Urinary bladder (tissue), 3 donors: ENCODE measurements at regions not wholly inside any gene's neighbourhood (a gene's known extent, or its start where the extent isn't known, plus 50 kb on each side); places are given as distances from the start of the nearest gene placed in this dataset.
"Not testable (repeated sequence)": the region's sequence is repeated elsewhere in the genome, so short reads cannot be mapped to it uniquely, and the experiment has no call there.

Experiments
- DNase-seq: peaks from one replicate; pipeline ENCODE4 v3.0.0-alpha.2; 2015; ENCODE audit errors: extremely low spot score
- H3K27ac ChIP-seq: one replicate; pipeline ENCODE4 v1.5.1; 2013; ENCODE audit warnings: low read depth, mild to moderate bottlenecking, moderate library complexity
- H3K36me3 ChIP-seq: one replicate; pipeline ENCODE4 v1.6.1; 2013; ENCODE audit warnings: mild to moderate bottlenecking, moderate library complexity; ENCODE audit not compliant: insufficient read depth
- H3K4me1 ChIP-seq: one replicate; pipeline ENCODE4 v1.6.1; 2013; ENCODE audit warnings: mild to moderate bottlenecking, moderate library complexity; ENCODE audit not compliant: insufficient read depth
- H3K4me3 ChIP-seq: one replicate; pipeline ENCODE4 v1.5.1; 2013; ENCODE audit warnings: low read depth, low read length
- WGBS: extraction: QIAGEN DNeasy Blood & Tissue Kit; methylation state at CpG from one replicate; pipeline ENCODE4 v1.1.7; 2013; 5-methylcytosine and 5-hydroxymethylcytosine counted together
- donor health status: healthy with polysubstance abuse.
- donor health status: healthy.

DNA sequence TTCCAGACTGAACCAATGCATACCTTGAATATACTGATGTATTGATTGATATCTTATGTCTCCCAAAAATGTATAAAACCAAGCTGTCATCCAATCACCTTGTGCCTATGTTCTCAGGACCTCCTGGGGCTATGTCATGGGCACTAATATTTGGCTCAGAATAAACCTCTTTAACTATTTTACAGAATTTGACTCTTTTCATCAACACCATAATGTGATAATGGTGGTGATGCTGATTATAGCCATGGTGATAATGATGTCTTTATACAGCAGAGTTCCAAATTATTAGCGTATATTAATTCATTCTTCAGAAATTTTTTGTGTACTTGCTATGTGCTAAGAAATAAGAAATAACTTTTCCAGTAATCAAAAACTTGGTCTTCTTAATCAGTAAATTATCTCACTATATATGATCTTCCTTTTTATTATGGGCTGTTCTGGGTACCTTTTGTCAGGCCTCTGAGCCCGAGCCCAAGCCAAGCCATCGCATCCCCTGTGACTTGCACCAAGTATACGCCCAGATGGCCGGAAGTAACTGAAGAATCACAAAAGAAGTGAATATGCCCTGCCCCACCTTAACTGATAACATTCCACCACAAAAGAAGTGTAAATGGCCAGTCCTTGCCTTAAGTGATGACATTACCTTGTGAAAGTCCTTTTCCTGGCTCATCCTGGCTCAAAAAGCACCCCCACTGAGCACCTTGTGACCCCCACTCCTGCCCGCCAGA, 496.2 kb upstream of the MMS22L start:
- H3K4me1 ChIP-seq, H3K27ac ChIP-seq, DNase-seq, H3K4me3 ChIP-seq, H3K36me3 ChIP-seq: not testable (repeated sequence)
- WGBS: 79% methylated on average over 5 of the region's 6 CpGs

- WGBS: 90% methylated on average over 20 of the region's 20 CpGs
- no peak for DNase-seq
- H3K4me1 ChIP-seq: no peaks in the 10 kb centered on the region
- H3K4me3 ChIP-seq: no peak overlapping the region
- no peaks in the 10 kb centered on the region for H3K36me3 ChIP-seq
- no peak overlapping the region for H3K27ac ChIP-seq
Observed at GRCh38 chr6:97790926-97791590, 508.0 kb upstream of the MMS22L start.

DNA sequence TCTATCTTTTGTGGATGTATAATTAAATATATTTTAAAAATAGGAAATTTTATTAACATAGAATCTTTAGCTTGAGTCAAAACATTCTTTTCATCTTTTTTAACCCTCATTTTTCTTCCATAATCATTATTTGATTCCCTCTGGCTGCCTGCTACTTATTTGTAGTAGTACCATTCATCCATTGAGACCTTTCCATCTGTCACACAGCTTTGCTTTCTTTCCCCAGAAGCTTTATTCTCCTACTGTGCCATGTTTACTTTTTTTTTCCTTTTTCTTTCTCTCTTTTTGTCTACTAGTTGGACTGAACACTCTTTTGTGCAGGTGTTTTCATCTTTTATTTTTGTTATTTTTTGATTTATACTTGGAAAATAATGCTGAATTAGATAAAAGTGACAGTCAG, 522.6 kb upstream of the MMS22L start:
- Histone ChIP-seq H3K4me3 (no peak overlapping the region), H3K4me1 (no peaks in the 10 kb centered on the region), H3K36me3 (no peaks in the 10 kb centered on the region), H3K27ac (no peak overlapping the region)
- DNase-seq: no peak

GRCh38 chr6:97812940-97813339, 529.9 kb upstream of the MMS22L start:
- H3K4me1 ChIP-seq: no peaks in the 10 kb centered on the region
- DNase-seq: no peak
- no peak overlapping the region for H3K27ac ChIP-seq
- H3K36me3 ChIP-seq: no peaks in the 10 kb centered on the region
- no peak overlapping the region for H3K4me3 ChIP-seq

GRCh38 chr6:97813889-97814567, 531.0 kb upstream of the MMS22L start:
- Histone ChIP-seq H3K36me3 (no peaks in the 10 kb centered on the region), H3K4me3 (no peak overlapping the region), H3K4me1 (no peaks in the 10 kb centered on the region), H3K27ac (no peak overlapping the region)
- 85% methylated on average over 4 of the region's 4 CpGs for whole genome bisulfite sequencing
- DNase-seq: no peak

DNA sequence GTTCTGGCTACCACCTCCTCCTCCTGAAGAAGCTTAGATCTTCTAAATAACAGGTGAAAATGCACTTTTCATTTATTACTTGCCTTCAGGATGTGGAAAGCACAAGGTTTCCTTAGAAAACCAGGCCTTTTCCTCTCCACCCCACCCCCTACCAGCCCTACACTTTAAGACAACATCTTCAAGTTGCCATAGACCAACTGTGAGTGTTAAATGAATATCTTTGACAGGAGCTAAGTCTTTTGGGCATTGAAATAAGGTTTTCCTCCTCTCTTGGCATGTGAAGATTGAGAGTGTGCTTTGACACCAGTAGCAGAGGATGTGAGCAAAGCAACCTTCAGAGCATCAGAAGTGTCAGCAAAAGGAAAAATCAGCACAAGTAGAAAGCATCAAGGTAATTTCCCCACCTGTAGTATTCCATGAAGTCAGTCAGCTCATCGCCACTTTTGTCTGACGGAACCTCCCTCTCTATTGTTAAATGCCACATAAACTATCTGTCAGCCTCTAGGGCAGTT, 532.3 kb upstream of the MMS22L start:
- no peaks in the 10 kb centered on the region for H3K4me1 ChIP-seq
- DNase-seq: no peak
- no peak overlapping the region for H3K27ac ChIP-seq
- H3K4me3 ChIP-seq: no peak overlapping the region
- no peaks in the 10 kb centered on the region for H3K36me3 ChIP-seq
- 68% methylated on average over 2 of the region's 2 CpGs for WGBS

- 59% methylated on average over 2 of the region's 2 CpGs for WGBS
- DNase-seq: no peak
Observed at GRCh38 chr6:97816526-97816925, 533.5 kb upstream of the MMS22L start.

DNA sequence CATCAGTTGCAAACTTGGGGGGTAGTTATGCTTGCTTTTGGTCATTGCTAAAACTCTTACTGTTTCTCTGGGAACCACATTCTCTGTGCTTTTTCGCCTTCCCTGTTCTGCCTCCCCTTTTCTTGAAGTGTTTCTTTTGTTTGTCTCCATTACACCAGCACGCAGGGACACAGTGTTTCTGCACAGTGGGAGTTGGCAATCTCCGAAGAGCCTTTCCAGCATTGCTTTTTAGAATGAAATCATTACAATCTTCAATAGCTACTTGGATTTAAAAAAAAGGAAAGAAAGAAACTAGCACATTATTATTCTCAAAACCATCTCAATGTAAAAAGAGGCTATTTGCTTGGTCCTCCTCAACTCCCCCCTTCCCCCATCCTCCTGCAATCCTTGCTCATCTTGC, 536.7 kb upstream of the MMS22L start:
- no peaks in the 10 kb centered on the region for H3K4me1 ChIP-seq
- no peak overlapping the region for H3K4me3 ChIP-seq
- 67% methylated on average over 3 of the region's 3 CpGs for WGBS
- DNase-seq: no peak
- H3K36me3 ChIP-seq: no peaks in the 10 kb centered on the region
- H3K27ac ChIP-seq: no peak overlapping the region

More at GRCh38 chr6:97816526-97816925, 533.5 kb upstream of the MMS22L start:
- Histone ChIP-seq H3K4me3 (no peak overlapping the region), H3K27ac (no peak overlapping the region), H3K36me3 (no peaks in the 10 kb centered on the region), H3K4me1 (no peaks in the 10 kb centered on the region)

GRCh38 chr6:97820400-97820799, 537.4 kb upstream of the MMS22L start:
- H3K4me1 ChIP-seq: no peaks in the 10 kb centered on the region
- H3K4me3 ChIP-seq: no peak overlapping the region
- H3K27ac ChIP-seq: no peak overlapping the region
- H3K36me3 ChIP-seq: no peaks in the 10 kb centered on the region
- no peak for DNase-seq
- 88% methylated on average over 5 of the region's 5 CpGs for WGBS

GRCh38 chr6:97822632-97823031, 539.6 kb upstream of the MMS22L start:
- no peaks in the 10 kb centered on the region for H3K4me1 ChIP-seq
- no peak overlapping the region for H3K4me3 ChIP-seq
- DNase-seq: no peak
- WGBS: 68% methylated on average over 2 of the region's 2 CpGs
- no peaks in the 10 kb centered on the region for H3K36me3 ChIP-seq
- H3K27ac ChIP-seq: no peak overlapping the region

GRCh38 chr6:97841763-97842162, 558.7 kb upstream of the MMS22L start:
- WGBS: 63% methylated on average over 3 of the region's 3 CpGs
- no peaks in the 10 kb centered on the region for H3K4me1 ChIP-seq
- H3K27ac ChIP-seq: no peak overlapping the region
- no peak overlapping the region for H3K4me3 ChIP-seq
- no peaks in the 10 kb centered on the region for H3K36me3 ChIP-seq
- DNase-seq: no peak

DNA sequence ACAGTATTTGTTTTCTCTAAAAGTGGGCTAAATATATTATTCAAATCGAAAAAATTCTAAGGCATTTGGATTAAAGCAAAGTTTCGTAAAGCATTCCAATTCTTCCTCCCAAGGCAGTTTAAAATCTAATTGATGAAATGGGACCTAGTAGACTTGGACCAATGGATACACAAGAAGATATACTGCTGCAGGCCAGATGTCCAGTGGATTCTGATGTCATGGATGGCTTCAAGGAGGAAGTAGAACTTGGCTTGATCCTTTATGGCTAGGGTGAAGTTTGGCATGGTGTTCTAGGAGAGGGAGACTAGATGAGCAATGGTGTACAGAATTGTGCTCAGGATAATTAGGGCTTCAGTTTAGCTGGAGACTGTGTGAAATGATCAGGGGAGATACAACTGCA, 559.5 kb upstream of the MMS22L start:
- Histone ChIP-seq H3K27ac (no peak overlapping the region), H3K4me3 (no peak overlapping the region), H3K4me1 (no peaks in the 10 kb centered on the region), H3K36me3 (no peaks in the 10 kb centered on the region)
- 87% methylated on average over 2 of the region's 2 CpGs for WGBS
- no peak for DNase-seq

GRCh38 chr6:97849390-97849789, 566.4 kb upstream of the MMS22L start:
- Histone ChIP-seq H3K27ac (no peak overlapping the region), H3K4me1 (no peaks in the 10 kb centered on the region), H3K36me3 (no peaks in the 10 kb centered on the region), H3K4me3 (no peak overlapping the region)
- no peak for DNase-seq
- WGBS: 88% methylated on average over 2 of the region's 2 CpGs
